A673 (cell line): ENCODE measurements at regions not wholly inside any gene's neighbourhood (a gene's known extent, or its start where the extent isn't known, plus 50 kb on each side); places are given as distances from the start of the nearest gene placed in this dataset.

Experiments used
- CTCF ChIP-seq: fragments of 300-800, 200-600 bp; sonication (generic); conservative IDR thresholded peaks from 2 replicates; pipeline ENCODE4 v1.5.1; 2017; ENCODE audit warnings: low read depth, mild to moderate bottlenecking, antibody characterized with exemption, low read length, moderate library complexity, mixed read lengths
- EZH2 ChIP-seq: fragments of 200-600 bp; sonication (generic); IDR thresholded peaks from 2 replicates; pipeline ENCODE4 v1.6.1; 2017; ENCODE audit warnings: borderline replicate concordance, low read depth, mild to moderate bottlenecking, mixed read lengths, antibody characterized with exemption, low read length; ENCODE audit not compliant: poor library complexity, severe bottlenecking

GRCh38 chr18:68316636-68317035, 398.3 kb downstream of the TMX3 start:
- TF ChIP-seq EZH2 (no peak), CTCF (no peak)
